GM19395 (cell line): ENCODE measurements at regions not wholly inside any gene's neighbourhood (a gene's known extent, or its start where the extent isn't known, plus 50 kb on each side); places are given as distances from the start of the nearest gene placed in this dataset.

Experiments
- ATAC-seq: cut with Tn5 transposase; IDR thresholded peaks from one replicate; pipeline ENCODE4 v1.9.1; 2021; ENCODE audit warnings: mild to moderate bottlenecking, moderate library complexity; ENCODE audit not compliant: unreplicated experiment

GRCh38 chr17:77684803-77685798 lies 273.4 kb upstream of the TNRC6C start:
- ATAC-seq = no peak

GRCh38 chr17:77685881-77686486 lies 272.5 kb upstream of the TNRC6C start:
- no peak for ATAC-seq

- ATAC-seq = no peak
These were observed 271.6 kb upstream of the TNRC6C start for GRCh38 chr17:77686903-77687302.

- ATAC-seq = no peak
These were observed 271.1 kb upstream of the TNRC6C start for GRCh38 chr17:77687417-77687816.

- no peak for ATAC-seq
These were observed 270.6 kb upstream of the TNRC6C start for GRCh38 chr17:77687921-77688320.

GRCh38 chr17:77688369-77688768 lies 270.1 kb upstream of the TNRC6C start:
- ATAC-seq = no peak

- no peak for ATAC-seq
These were observed 268.0 kb upstream of the TNRC6C start for GRCh38 chr17:77690271-77691161.

GRCh38 chr17:77691216-77692085 lies 267.1 kb upstream of the TNRC6C start:
- no peak for ATAC-seq

GRCh38 chr17:77692571-77693161 lies 265.8 kb upstream of the TNRC6C start:
- no peak for ATAC-seq

GRCh38 chr17:77693301-77693700 lies 265.2 kb upstream of the TNRC6C start:
- no peak for ATAC-seq

GRCh38 chr17:77693776-77694175 lies 264.7 kb upstream of the TNRC6C start:
- no peak for ATAC-seq

- ATAC-seq = no peak
These were observed 263.8 kb upstream of the TNRC6C start for GRCh38 chr17:77694391-77695363.

GRCh38 chr17:77695386-77695785 lies 263.1 kb upstream of the TNRC6C start:
- ATAC-seq = no peak

GRCh38 chr17:77696151-77696720 lies 262.3 kb upstream of the TNRC6C start:
- no peak for ATAC-seq

- ATAC-seq = no peak
These were observed 261.6 kb upstream of the TNRC6C start for GRCh38 chr17:77696721-77697460.

- no peak for ATAC-seq
These were observed 260.8 kb upstream of the TNRC6C start for GRCh38 chr17:77697480-77698400.
